DND-41 (cell line): ENCODE measurements at regions not wholly inside any gene's neighbourhood (a gene's known extent, or its start where the extent isn't known, plus 50 kb on each side); places are given as distances from the start of the nearest gene placed in this dataset.
A peak's percentile ranks its signal among the peaks of the same experiment; 100 is the strongest.

Source experiments
- ATAC-seq: fragments of 200-7000 bp; cut with Tn5 transposase; 3 replicates; pipeline ENCODE4 v1.9.1; 2021; ENCODE audit warnings: low read depth; ENCODE audit not compliant: insufficient read depth
- DNase-seq: peaks from one replicate; pipeline ENCODE4 v3.0.0-alpha.2; 2020
- H2AFZ ChIP-seq: 2 replicates; pipeline ENCODE4 v1.6.0; 2012; ENCODE audit warnings: low read depth, low read length
- H3K27ac ChIP-seq: 2 replicates; pipeline ENCODE4 v1.5.1; 2012; ENCODE audit warnings: low read length, inconsistent platforms
- H3K27me3 ChIP-seq: fragments of 200-600 bp; sonication (generic); 2 replicates; pipeline ENCODE4 v1.6.0; 2012; ENCODE audit warnings: low read length, mild to moderate bottlenecking, inconsistent platforms; ENCODE audit not compliant: insufficient read depth, poor library complexity
- H3K36me3 ChIP-seq: 2 replicates; pipeline ENCODE4 v1.5.1; 2012; ENCODE audit warnings: low read length, inconsistent platforms; ENCODE audit not compliant: insufficient read depth
- H3K4me1 ChIP-seq: 2 replicates; pipeline ENCODE4 v1.5.1; 2012; ENCODE audit warnings: mild to moderate bottlenecking, low read length; ENCODE audit not compliant: insufficient read depth
- H3K4me2 ChIP-seq: 2 replicates; pipeline ENCODE4 v1.6.0; 2012; ENCODE audit warnings: mild to moderate bottlenecking, moderate library complexity, low read length, inconsistent platforms; ENCODE audit not compliant: insufficient read depth
- H3K4me3 ChIP-seq, 2 experiments: fragments of 200-600 bp in 1 of 2; shearing (Covaris generic) in 1 of 2; 2 replicates each; pipeline ENCODE4 v1.5.1; 2012 to 2016; ENCODE audit warnings: inconsistent platforms in 2 of 2, low read length in 2 of 2, mild to moderate bottlenecking in 2 of 2, low read depth in 1 of 2, moderate library complexity in 1 of 2
- H3K79me2 ChIP-seq: 2 replicates; pipeline ENCODE4 v1.6.0; 2012; ENCODE audit warnings: low read length, inconsistent platforms; ENCODE audit not compliant: insufficient read depth
- H3K9ac ChIP-seq: 2 replicates; pipeline ENCODE4 v1.6.0; 2012; ENCODE audit warnings: low read depth, mild to moderate bottlenecking, inconsistent platforms, low read length, moderate library complexity
- H3K9me3 ChIP-seq: 2 replicates; pipeline ENCODE4 v1.5.1; 2012; ENCODE audit warnings: low read length, moderate library complexity, mild to moderate bottlenecking, inconsistent platforms; ENCODE audit not compliant: insufficient read depth, severe bottlenecking
- H4K20me1 ChIP-seq: 2 replicates; pipeline ENCODE4 v1.6.0; 2012; ENCODE audit warnings: low read length; ENCODE audit not compliant: insufficient read depth
- EZH2 ChIP-seq: IDR thresholded peaks from 3 replicates; pipeline ENCODE4 v1.6.1; 2012; ENCODE audit warnings: borderline replicate concordance, low read depth, mild to moderate bottlenecking, moderate library complexity, low read length, inconsistent platforms; ENCODE audit not compliant: severe bottlenecking
- TF ChIP-seq, protein P1 (sequence below): IDR thresholded peaks from 2 replicates; pipeline ENCODE4 v1.5.1; 2012; ENCODE audit warnings: borderline replicate concordance, low read length, moderate library complexity, mild to moderate bottlenecking; ENCODE audit not compliant: poor library complexity, severe bottlenecking; ENCODE audit errors: extremely low read depth

DNA sequence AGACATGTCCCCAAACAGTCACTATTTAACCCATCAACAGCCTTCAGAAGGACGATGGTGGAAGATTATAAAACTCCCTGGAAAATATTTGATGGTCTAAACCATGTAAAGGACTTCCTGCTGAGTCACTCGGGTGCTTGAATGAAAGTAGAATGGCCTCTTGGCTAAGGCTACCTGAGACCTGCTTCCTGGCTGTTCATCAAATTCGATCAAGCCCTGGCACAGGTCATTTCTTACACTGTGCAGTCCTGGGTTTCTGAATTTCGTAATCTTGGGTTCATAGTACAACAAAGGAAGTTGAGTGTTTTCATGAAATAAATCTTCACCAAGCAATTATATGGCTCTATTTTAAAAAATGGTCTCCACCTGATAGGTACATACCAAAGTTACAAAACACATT, 260.3 kb upstream of the RNF32 start:
- Histone ChIP-seq H3K27ac (no peak overlapping the region), H3K36me3 (no peaks in the 10 kb centered on the region), H3K4me3 (no peak overlapping the region), H3K4me2 (no peak overlapping the region), H3K9ac (no peak overlapping the region), H3K79me2 (no peaks in the 10 kb centered on the region), H4K20me1 (no peaks in the 10 kb centered on the region), H2AFZ (no peak overlapping the region), H3K9me3 (no peaks in the 10 kb centered on the region), H3K27me3 (peaks cover 7% of the 10 kb centered on the region), H3K4me1 (no peaks in the 10 kb centered on the region)
- no peak for ATAC-seq
- no peak for DNase-seq
- no peak for TF ChIP-seq EZH2
- TF ChIP-seq, protein P1, sequence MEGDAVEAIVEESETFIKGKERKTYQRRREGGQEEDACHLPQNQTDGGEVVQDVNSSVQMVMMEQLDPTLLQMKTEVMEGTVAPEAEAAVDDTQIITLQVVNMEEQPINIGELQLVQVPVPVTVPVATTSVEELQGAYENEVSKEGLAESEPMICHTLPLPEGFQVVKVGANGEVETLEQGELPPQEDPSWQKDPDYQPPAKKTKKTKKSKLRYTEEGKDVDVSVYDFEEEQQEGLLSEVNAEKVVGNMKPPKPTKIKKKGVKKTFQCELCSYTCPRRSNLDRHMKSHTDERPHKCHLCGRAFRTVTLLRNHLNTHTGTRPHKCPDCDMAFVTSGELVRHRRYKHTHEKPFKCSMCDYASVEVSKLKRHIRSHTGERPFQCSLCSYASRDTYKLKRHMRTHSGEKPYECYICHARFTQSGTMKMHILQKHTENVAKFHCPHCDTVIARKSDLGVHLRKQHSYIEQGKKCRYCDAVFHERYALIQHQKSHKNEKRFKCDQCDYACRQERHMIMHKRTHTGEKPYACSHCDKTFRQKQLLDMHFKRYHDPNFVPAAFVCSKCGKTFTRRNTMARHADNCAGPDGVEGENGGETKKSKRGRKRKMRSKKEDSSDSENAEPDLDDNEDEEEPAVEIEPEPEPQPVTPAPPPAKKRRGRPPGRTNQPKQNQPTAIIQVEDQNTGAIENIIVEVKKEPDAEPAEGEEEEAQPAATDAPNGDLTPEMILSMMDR: no peak

- no peak overlapping the region for H3K27ac ChIP-seq
- H2AFZ ChIP-seq: no peak overlapping the region
- no peaks in the 10 kb centered on the region for H3K36me3 ChIP-seq
- no peak overlapping the region for H3K4me3 ChIP-seq
- DNase-seq (no peak), ATAC-seq (no peak)
- H3K4me1 ChIP-seq: no peaks in the 10 kb centered on the region
- H3K79me2 ChIP-seq: no peaks in the 10 kb centered on the region
- H3K9me3 ChIP-seq: no peaks in the 10 kb centered on the region
- H3K9ac ChIP-seq: no peak overlapping the region
- no peak overlapping the region for H3K4me2 ChIP-seq
- no peaks in the 10 kb centered on the region for H4K20me1 ChIP-seq
- no peak for TF ChIP-seq EZH2
- TF ChIP-seq, protein P1: no peak
- H3K27me3 ChIP-seq: peaks cover 7% of the 10 kb centered on the region
Measured at GRCh38 chr7:156379324-156380070, 261.1 kb upstream of the RNF32 start.

- Histone ChIP-seq H3K4me3 (no peak overlapping the region), H3K4me2 (no peak overlapping the region), H3K9ac (no peak overlapping the region), H3K27ac (no peak overlapping the region), H2AFZ (no peak overlapping the region), H4K20me1 (no peaks in the 10 kb centered on the region), H3K27me3 (peaks cover 7% of the 10 kb centered on the region), H3K36me3 (no peaks in the 10 kb centered on the region), H3K9me3 (no peaks in the 10 kb centered on the region), H3K79me2 (no peaks in the 10 kb centered on the region), H3K4me1 (no peaks in the 10 kb centered on the region)
- TF ChIP-seq EZH2: no peak
- TF ChIP-seq, protein P1: no peak
- DNase-seq (no peak), ATAC-seq (no peak)
Measured at GRCh38 chr7:156378806-156379205, 261.8 kb upstream of the RNF32 start.

DNA sequence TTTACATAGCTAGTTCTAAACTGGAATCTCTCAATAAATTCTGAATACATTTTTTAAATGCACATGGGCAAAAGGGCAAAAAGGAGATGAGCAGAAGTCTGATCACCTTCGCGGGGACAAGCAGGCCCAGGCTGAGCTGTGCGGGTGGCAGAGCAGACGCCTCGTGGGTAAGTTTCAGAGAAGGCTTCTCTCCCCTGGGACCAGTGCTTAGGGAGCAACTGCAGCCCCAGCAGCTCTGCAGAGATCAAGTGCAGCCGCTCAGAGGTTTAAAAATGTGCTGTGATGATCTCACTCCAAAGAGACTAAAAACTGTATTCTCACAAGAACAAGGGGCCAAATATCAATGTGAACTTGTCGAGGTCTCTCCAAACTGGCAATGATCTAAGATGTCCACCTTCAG, 264.3 kb upstream of the RNF32 start:
- ATAC-seq (peak; percentile 60; the same call in 2 of the 3 replicates), DNase-seq (peak; percentile 15)
- Histone ChIP-seq H3K36me3 (no peaks in the 10 kb centered on the region), H3K9me3 (no peaks in the 10 kb centered on the region), H3K79me2 (no peaks in the 10 kb centered on the region), H3K4me3 (no peak overlapping the region), H3K27ac (no peak overlapping the region), H3K4me1 (no peaks in the 10 kb centered on the region), H3K4me2 (no peak overlapping the region), H3K9ac (no peak overlapping the region), H2AFZ (no peak overlapping the region), H3K27me3 (peaks cover 7% of the 10 kb centered on the region), H4K20me1 (no peaks in the 10 kb centered on the region)
- TF ChIP-seq, protein P1: no peak
- TF ChIP-seq EZH2: no peak
